ENCODE measurements at regions not wholly inside any gene's neighbourhood (a gene's known extent, or its start where the extent isn't known, plus 50 kb on each side); places are given as distances from the start of the nearest gene placed in this dataset.

- H3K4me3 ChIP-seq (ENCODE audit: low read depth, low read length), result no peak overlapping the region
- DNase-seq, result no peak
- H3K27ac ChIP-seq, result no peak overlapping the region
- no peaks in the 10 kb centered on the region for H3K36me3 ChIP-seq (replicated peaks)
- in situ Hi-C loops (cut with HindIII; ENCODE audit: low pct_ligation_motif_present, low sequenced_read_pairs), result no loop called here
- no peak for TF ChIP-seq CTCF (IDR thresholded peaks at IDR 0.05; ENCODE audit: low read depth, low read length, missing control alignments)
- peaks cover 14% of the 10 kb centered on the region for H3K27me3 ChIP-seq (replicated peaks)
Measured at GRCh38 chr10:44054046-44054445, 330.9 kb downstream of the CXCL12 start.

- in situ Hi-C loops (cut with HindIII; ENCODE audit: low pct_ligation_motif_present, low sequenced_read_pairs), result no loop called here
- no peak overlapping the region for H3K4me3 ChIP-seq (ENCODE audit: low read depth, low read length)
Measured at GRCh38 chr10:44053391-44053790, 331.5 kb downstream of the CXCL12 start.

GRCh38 chr10:44051584-44052385 lies 333.1 kb downstream of the CXCL12 start:
- Histone ChIP-seq H3K27ac (no peak overlapping the region), H3K36me3 (replicated peaks) (no peaks in the 10 kb centered on the region), H3K27me3 (replicated peaks) (peaks cover 4% of the 10 kb centered on the region), H3K4me3 (ENCODE audit: low read depth, low read length) (no peak overlapping the region)
- in situ Hi-C loops (cut with HindIII; ENCODE audit: low pct_ligation_motif_present, low sequenced_read_pairs), result no loop called here
- peak; percentile 72 for DNase-seq
- TF ChIP-seq CTCF (IDR thresholded peaks at IDR 0.05; ENCODE audit: low read depth, low read length, missing control alignments), result no peak

More at GRCh38 chr10:44053391-44053790, 331.5 kb downstream of the CXCL12 start:
- Histone ChIP-seq H3K36me3 (replicated peaks) (no peaks in the 10 kb centered on the region), H3K27ac (no peak overlapping the region), H3K27me3 (replicated peaks) (peaks cover 14% of the 10 kb centered on the region)
- DNase-seq, result no peak
- no peak for TF ChIP-seq CTCF (IDR thresholded peaks at IDR 0.05; ENCODE audit: low read depth, low read length, missing control alignments)

- Histone ChIP-seq H3K27ac (no peak overlapping the region), H3K4me3 (ENCODE audit: low read depth, low read length) (no peak overlapping the region), H3K27me3 (replicated peaks) (peaks cover 2% of the 10 kb centered on the region), H3K36me3 (replicated peaks) (no peaks in the 10 kb centered on the region)
- no peak for TF ChIP-seq CTCF (IDR thresholded peaks at IDR 0.05; ENCODE audit: low read depth, low read length, missing control alignments)
- in situ Hi-C loops (cut with HindIII; ENCODE audit: low pct_ligation_motif_present, low sequenced_read_pairs), result no loop called here
- no peak for DNase-seq
Measured at GRCh38 chr10:44051091-44051490, 333.8 kb downstream of the CXCL12 start.

GRCh38 chr10:44049301-44050015 lies 335.4 kb downstream of the CXCL12 start:
- in situ Hi-C loops (cut with HindIII; ENCODE audit: low pct_ligation_motif_present, low sequenced_read_pairs), result no loop called here
- H3K27ac ChIP-seq, result no peak overlapping the region
- no peak overlapping the region for H3K4me3 ChIP-seq (ENCODE audit: low read depth, low read length)
- no peak for TF ChIP-seq CTCF (IDR thresholded peaks at IDR 0.05; ENCODE audit: low read depth, low read length, missing control alignments)
- H3K27me3 ChIP-seq (replicated peaks), result peaks cover 2% of the 10 kb centered on the region
- DNase-seq, result no peak
- no peaks in the 10 kb centered on the region for H3K36me3 ChIP-seq (replicated peaks)

Data from brain microvascular endothelial cell (primary cell).